Stimulated activated CD8-positive, alpha-beta memory T cell treated with anti-CD3 and anti-CD28 coated beads, Interleukin-2, amount 100 ng/mL, for 48 hours (primary cell): ENCODE measurements at regions not wholly inside any gene's neighbourhood (a gene's known extent, or its start where the extent isn't known, plus 50 kb on each side); places are given as distances from the start of the nearest gene placed in this dataset.
"Not testable (repeated sequence)": the region's sequence is repeated elsewhere in the genome, so short reads cannot be mapped to it uniquely, and the experiment has no call there.

Source experiments
- DNase-seq, 2 donors: peaks; one replicate each; pipeline ENCODE4 v3.0.0-alpha.2; 2020; ENCODE audit warnings: low read depth in 2 of 2

GRCh38 chr2:59184276-59185020 lies 943.3 kb upstream of the FANCL start:
- DNase-seq: no peak

DNA sequence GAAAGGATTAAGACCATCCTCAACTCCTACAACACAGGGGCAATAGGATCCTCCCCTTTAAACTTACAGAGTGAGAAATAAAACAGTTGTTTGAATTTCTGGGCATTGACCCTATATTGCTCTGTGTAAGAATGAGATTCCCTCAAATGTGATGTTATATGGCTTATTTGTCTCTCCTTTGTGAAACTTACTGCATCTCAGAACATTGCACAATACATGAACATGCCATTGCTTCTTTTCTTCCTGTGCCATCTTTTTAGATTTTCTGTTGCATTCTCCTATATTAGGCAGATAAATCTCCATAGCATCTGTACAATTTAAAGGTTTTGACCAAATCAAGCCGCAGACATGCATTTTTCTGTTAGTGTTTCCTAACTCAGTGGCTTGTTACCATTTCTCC lies 941.9 kb upstream of the FANCL start:
- no peak for DNase-seq

- no peak for DNase-seq
Observed at GRCh38 chr2:59182249-59182648, 941.1 kb upstream of the FANCL start.

GRCh38 chr2:59181347-59181746 lies 940.2 kb upstream of the FANCL start:
- no peak for DNase-seq

DNA sequence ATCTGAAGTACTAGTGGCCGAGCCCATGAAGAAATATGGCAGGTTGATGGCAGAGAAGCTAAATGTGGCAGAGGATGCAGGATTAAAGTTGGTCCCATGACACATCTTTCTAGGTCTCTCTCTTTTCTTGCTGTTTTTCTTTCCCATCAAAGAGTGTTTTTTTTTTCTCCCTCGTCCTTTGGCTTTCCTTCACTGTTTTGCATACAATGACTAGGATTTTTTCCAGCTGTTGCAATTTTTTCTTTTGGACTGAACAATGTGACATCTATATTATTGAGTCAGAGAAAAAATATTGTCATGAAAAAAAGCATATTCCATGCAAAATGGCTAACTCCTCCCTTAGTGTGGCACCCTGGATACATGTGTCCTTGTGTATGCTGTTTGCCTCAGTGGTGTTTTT lies 939.5 kb upstream of the FANCL start:
- no peak for DNase-seq

- no peak for DNase-seq
Observed at GRCh38 chr2:59180111-59180510, 939.0 kb upstream of the FANCL start.

DNA sequence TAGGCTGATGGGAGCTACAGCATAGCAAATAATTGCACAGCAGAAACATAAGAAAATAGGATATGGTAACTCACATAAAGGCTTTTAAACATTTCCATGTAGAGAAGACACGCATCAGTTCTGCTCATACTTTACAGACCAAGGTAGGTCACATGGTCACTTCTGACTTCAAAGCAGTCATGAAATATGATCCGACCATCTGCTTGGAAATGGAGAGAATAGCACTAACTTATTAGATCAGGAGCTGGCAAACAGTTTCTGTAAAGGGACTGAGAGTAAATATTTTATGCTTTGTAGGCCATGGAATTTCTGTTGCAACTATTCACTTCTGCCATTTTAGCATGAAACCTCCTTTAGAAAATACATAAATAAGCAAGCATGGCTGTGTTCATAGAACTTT lies 936.6 kb upstream of the FANCL start:
- DNase-seq: no peak

DNA sequence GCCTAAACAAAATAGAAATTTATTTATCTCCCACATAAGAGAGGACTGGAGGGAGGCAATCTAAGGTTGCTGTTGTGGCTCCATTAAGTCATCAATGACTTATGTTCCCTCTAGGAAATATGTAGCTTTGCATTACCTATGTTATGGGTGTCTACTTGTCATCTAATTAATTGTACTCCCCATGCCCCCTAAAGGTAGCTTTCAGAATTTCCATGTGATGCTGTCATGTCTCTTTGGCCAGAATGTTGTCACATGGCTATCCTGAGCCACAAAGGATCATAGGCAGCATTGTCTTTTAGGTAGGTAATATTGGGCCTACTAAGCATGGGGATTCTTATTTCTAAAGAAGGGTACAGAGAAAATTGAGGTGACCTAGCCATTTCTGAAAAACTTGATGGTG lies 935.6 kb upstream of the FANCL start:
- no peak for DNase-seq

DNA sequence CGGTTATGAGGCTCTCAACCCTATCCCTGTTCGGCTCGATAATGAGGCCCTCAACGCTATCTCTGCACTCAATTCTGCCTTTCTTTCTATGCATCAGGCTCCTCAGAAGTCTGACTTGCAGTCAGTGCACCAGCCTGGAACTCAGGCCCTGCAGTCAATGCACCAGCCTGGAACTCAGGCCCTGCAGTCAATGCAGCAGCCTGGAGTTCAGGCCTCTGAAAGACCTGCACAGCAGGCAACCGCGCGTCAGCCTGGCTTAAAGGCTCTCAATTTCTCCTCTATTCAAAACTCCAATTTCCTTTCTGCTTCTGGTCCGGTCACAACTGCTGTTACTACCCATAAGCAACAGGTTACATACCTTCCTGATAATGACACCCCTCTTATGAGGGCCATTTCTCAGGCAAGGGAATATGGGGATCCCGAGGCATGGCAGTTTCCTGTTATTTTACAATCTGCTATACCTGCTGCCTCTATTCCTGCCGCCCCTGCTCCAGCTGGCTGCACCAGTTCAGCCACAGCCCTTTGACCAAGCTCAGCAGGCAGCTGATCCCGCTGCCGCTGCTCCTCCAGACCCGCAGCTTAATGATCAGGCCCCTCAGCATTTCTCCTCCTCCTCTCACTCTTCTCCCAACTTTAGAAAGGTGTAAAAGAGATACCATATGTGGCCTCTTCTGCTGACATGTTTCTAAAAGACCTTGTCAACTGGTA lies 933.6 kb upstream of the FANCL start:
- no peak for DNase-seq

GRCh38 chr2:59173325-59173724 lies 932.2 kb upstream of the FANCL start:
- DNase-seq: no peak

GRCh38 chr2:59171019-59171418 lies 929.9 kb upstream of the FANCL start:
- DNase-seq: no peak

DNA sequence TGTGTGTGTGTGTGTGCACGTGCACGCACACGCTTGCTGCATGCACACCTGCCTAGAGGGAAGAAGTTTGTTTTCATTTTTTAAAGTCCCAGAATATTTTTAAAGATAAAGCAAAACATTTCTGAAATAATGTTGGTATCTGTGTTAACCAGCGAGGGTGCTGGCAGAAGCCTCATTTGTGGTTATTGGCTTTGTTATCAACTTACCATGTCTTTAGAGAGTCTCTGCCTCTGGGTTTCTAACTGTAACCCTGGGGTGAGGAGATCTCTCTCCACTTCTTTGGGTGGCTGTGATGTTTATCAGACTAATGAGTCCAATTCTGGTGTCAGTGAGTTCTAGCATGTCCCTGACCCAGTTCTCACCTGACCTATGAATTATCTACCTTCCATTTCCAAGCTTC lies 927.6 kb upstream of the FANCL start:
- DNase-seq: no peak

- no peak for DNase-seq
Observed at GRCh38 chr2:59167514-59167913, 926.4 kb upstream of the FANCL start.

- not testable (repeated sequence) for DNase-seq
Observed at GRCh38 chr2:59157908-59158307, 916.8 kb upstream of the FANCL start.

- DNase-seq: no peak
Observed at GRCh38 chr2:59151805-59152204, 910.7 kb upstream of the FANCL start.

DNA sequence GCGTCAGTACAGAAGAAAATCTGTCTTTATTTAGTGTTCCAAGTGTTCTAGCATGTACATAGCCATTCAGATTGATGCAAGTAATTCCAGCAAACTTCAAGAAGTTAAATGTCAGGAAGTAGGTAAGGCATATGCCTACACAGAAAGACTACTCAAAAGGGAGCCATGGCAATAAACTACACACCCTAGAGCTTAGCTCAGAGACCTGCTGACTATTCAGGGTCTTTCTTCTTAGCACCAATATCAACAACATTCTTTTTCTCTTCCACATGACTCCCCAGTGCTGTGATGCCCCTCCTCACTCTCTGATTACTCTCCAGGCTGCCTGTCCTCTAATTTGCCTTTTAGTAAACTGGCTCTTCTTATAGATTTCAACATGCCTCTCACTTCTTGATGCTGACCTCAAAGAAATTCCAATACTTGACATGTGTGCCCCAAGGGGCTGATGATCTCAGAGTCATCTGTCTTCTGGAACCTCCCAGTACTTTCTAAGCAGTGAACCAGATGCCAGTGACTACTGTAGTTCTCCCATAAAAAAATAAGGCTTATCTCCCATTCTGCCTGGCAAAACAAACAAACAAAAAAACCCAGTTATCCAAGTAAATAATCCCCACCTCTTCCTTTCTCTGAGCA lies 909.2 kb upstream of the FANCL start:
- DNase-seq: no peak

- no peak for DNase-seq
Observed at GRCh38 chr2:59149271-59149670, 908.1 kb upstream of the FANCL start.

GRCh38 chr2:59112258-59112657 lies 871.1 kb upstream of the FANCL start:
- DNase-seq: no peak

GRCh38 chr2:59096973-59097372 lies 855.8 kb upstream of the FANCL start:
- no peak for DNase-seq

DNA sequence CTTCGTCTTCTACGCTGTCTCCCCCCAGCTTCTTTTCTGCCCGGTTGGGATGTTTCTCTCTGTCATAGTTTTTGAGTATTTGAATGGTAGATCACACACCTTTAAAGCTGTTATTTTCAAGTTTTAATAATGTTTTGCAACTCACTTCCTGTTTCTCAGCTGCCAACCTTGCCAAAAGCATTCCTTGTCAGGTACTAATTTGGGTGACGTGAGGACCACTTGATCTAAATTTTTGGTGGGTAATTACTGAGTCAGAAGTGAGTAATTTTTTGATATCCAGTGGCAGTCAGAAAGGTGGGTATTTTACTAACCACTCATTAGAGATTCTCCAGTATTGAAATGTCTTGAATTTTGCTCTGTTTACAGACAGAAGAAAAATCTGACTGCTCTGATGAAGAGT lies 852.4 kb upstream of the FANCL start:
- DNase-seq: no peak

DNA sequence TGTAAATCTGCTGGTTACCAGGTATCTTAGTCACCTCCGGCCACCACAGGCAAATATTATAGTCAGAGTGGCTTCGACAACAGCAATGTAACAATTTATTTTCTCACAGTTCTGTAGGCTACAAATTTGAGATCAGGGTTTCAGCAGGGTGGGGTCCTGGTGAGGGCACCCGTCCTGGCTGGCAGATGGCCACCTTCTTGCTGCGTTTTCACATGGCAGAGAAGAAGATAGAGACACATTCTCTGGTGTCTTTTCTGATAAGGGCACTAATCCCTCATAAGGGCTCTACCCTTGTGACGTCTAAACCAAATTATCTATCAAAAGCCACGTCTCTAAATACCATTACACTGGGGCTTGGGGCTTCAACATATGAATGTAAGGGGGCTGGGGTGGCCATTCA lies 843.2 kb upstream of the FANCL start:
- DNase-seq: no peak

DNA sequence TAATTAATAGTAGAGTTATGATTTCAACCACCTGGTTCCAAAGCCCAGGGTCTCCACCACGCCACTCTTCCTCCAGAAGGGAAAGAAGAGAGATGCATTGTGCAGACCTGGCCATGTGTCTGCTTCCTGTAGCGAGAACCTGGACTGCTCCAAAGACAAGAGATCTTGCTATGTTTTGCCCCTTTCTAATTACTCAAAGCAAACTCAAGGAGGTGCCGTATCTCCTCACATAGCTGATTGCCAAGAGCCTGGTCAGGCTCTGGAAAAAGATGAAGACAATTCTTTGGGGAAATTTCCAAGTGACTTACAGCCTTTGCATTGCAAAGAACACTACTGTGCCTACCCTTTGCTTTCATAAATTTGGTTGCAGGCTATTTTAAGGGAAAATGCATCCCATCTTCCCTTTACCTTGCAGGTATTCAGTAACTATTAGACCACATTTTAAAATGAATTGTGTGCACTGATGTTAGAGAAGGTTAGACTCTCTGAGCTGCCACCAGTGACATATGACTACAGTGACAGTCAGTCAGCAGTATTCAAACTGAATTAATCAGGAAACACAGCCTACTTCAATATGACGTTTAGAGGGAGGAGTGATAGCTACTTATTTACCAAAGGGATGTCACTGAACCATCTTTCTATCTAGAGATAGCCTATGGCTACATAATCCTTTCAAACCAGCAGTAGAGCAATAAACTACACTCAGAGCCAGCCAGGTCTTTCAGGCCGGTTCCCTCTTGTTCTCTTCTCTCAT lies 842.1 kb upstream of the FANCL start:
- DNase-seq: no peak
